Right forelimb (tissue), 1 donor: ENCODE measurements at regions not wholly inside any gene's neighbourhood (a gene's known extent, or its start where the extent isn't known, plus 50 kb on each side); places are given as distances from the start of the nearest gene placed in this dataset.
"Not testable (repeated sequence)": the region's sequence is repeated elsewhere in the genome, so short reads cannot be mapped to it uniquely, and the experiment has no call there.

Experiments
- DNase-seq: peaks from one replicate; pipeline ENCODE4 v3.0.0-alpha.2; 2018

GRCh38 chr4:160117686-160118085 lies 1014.8 kb downstream of the RAPGEF2 start:
- no peak for DNase-seq

- DNase-seq: not testable (repeated sequence)
These were observed 1022.9 kb downstream of the RAPGEF2 start for GRCh38 chr4:160125576-160126287.

GRCh38 chr4:160127211-160127610 lies 1024.3 kb downstream of the RAPGEF2 start:
- no peak for DNase-seq

- DNase-seq: no peak
These were observed 1026.6 kb downstream of the RAPGEF2 start for GRCh38 chr4:160129439-160129838.

- DNase-seq: no peak
These were observed 1033.1 kb downstream of the RAPGEF2 start for GRCh38 chr4:160136021-160136420.

GRCh38 chr4:160141206-160141605 lies 1038.3 kb downstream of the RAPGEF2 start:
- DNase-seq: no peak

GRCh38 chr4:160142579-160142978 lies 1039.7 kb downstream of the RAPGEF2 start:
- DNase-seq: no peak

GRCh38 chr4:160143574-160143973 lies 1040.7 kb downstream of the RAPGEF2 start:
- DNase-seq: no peak

GRCh38 chr4:160159457-160159856 lies 1056.6 kb downstream of the RAPGEF2 start:
- DNase-seq: no peak

GRCh38 chr4:160161026-160161425 lies 1058.1 kb downstream of the RAPGEF2 start:
- DNase-seq: no peak

GRCh38 chr4:160175064-160175643 lies 1072.3 kb downstream of the RAPGEF2 start:
- no peak for DNase-seq

- DNase-seq: no peak
These were observed 1077.3 kb downstream of the RAPGEF2 start for GRCh38 chr4:160180211-160180610.

GRCh38 chr4:160182727-160183126 lies 1079.8 kb downstream of the RAPGEF2 start:
- DNase-seq: no peak

- no peak for DNase-seq
These were observed 1082.0 kb downstream of the RAPGEF2 start for GRCh38 chr4:160184884-160185283.

- DNase-seq: no peak
These were observed 1090.9 kb downstream of the RAPGEF2 start for GRCh38 chr4:160193787-160194186.

- DNase-seq: no peak
These were observed 1091.8 kb downstream of the RAPGEF2 start for GRCh38 chr4:160194716-160195115.

GRCh38 chr4:160202802-160203201 lies 1099.9 kb downstream of the RAPGEF2 start:
- no peak for DNase-seq

- DNase-seq: no peak
These were observed 1109.2 kb downstream of the RAPGEF2 start for GRCh38 chr4:160212078-160212477.

GRCh38 chr4:160213366-160213765 lies 1110.5 kb downstream of the RAPGEF2 start:
- DNase-seq: no peak

GRCh38 chr4:160217352-160217751 lies 1114.5 kb downstream of the RAPGEF2 start:
- DNase-seq: no peak

GRCh38 chr4:160224049-160224448 lies 1121.2 kb downstream of the RAPGEF2 start:
- DNase-seq: no peak

- no peak for DNase-seq
These were observed 1130.3 kb downstream of the RAPGEF2 start for GRCh38 chr4:160233141-160233540.

- DNase-seq: no peak
These were observed 1132.4 kb downstream of the RAPGEF2 start for GRCh38 chr4:160235285-160235684.

- DNase-seq: no peak
These were observed 1132.9 kb downstream of the RAPGEF2 start for GRCh38 chr4:160235771-160236170.

- DNase-seq: no peak
These were observed 1135.9 kb downstream of the RAPGEF2 start for GRCh38 chr4:160238790-160239189.
